ENCODE measurements at regions not wholly inside any gene's neighbourhood (a gene's known extent, or its start where the extent isn't known, plus 50 kb on each side); places are given as distances from the start of the nearest gene placed in this dataset.

DNA sequence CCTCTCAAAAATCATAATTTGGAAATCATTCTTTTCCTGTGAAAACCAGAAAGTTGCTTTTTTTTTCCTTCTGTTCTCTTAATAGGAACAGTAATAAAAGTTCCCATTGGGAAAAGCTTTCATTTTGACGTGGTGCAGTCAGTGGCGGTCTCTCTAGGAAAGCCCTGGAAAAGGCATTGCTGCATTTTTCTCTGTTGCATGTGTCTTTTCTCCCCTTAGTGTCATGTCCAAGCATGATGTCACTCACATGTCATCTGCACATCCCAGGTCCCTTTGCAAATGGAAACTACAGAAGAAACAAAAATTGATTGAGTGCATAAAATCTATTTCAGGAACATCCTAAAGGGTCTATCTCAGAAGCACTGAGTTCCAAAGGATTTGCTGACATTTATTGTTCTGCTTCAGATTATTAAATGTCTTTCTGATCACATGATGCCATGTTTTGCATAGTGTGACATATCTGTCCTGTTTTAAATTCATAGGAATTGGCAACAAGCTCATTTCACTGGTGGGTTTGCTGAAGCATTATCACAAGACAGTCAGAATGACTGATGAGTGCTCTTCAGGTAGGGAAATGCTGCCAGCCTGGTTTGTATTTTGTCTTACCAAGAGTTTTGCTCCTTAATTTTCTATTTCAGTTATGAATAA is 208.7 kb downstream of the SOX4 start:
- no peak overlapping the region for H3K4me3 ChIP-seq
- H3K4me1 ChIP-seq (ENCODE audit: control insufficient read depth in 5 of 5, insufficient read depth in 5 of 5, low read length in 5 of 5), result peaks cover 0 to 9% (median 0%) of the 10 kb centered on the region in 5 donors
- no peaks in the 10 kb centered on the region for H3K36me3 ChIP-seq (ENCODE audit: control insufficient read depth in 4 of 4, insufficient read depth in 4 of 4, low read length in 4 of 4)
- no peak for ATAC-seq (ENCODE audit: insufficient read depth, low FRiP score)
- no peak overlapping the region for H3K9ac ChIP-seq (ENCODE audit: insufficient read depth in 1 of 2, low read length in 2 of 2)
- TF ChIP-seq, protein P1, sequence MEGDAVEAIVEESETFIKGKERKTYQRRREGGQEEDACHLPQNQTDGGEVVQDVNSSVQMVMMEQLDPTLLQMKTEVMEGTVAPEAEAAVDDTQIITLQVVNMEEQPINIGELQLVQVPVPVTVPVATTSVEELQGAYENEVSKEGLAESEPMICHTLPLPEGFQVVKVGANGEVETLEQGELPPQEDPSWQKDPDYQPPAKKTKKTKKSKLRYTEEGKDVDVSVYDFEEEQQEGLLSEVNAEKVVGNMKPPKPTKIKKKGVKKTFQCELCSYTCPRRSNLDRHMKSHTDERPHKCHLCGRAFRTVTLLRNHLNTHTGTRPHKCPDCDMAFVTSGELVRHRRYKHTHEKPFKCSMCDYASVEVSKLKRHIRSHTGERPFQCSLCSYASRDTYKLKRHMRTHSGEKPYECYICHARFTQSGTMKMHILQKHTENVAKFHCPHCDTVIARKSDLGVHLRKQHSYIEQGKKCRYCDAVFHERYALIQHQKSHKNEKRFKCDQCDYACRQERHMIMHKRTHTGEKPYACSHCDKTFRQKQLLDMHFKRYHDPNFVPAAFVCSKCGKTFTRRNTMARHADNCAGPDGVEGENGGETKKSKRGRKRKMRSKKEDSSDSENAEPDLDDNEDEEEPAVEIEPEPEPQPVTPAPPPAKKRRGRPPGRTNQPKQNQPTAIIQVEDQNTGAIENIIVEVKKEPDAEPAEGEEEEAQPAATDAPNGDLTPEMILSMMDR (IDR thresholded peaks at IDR 0.05; ENCODE audit: control extremely low read depth, extremely low read depth), result no peak
- no peak for DNase-seq
- 84 to 90% methylated on average over 2 of the region's 2 CpGs for WGBS, 2 donors
- no peaks in the 10 kb centered on the region for H3K9me3 ChIP-seq (ENCODE audit: control insufficient read depth in 4 of 4, insufficient read depth in 3 of 4, low read length in 3 of 4)
- H3K27me3 ChIP-seq (ENCODE audit: control insufficient read depth in 3 of 3, insufficient read depth in 3 of 3, low read length in 2 of 3), result no peaks in the 10 kb centered on the region
- H3K27ac ChIP-seq (ENCODE audit: low read depth in 1 of 2, low read length in 1 of 2), result no peak overlapping the region

DNA sequence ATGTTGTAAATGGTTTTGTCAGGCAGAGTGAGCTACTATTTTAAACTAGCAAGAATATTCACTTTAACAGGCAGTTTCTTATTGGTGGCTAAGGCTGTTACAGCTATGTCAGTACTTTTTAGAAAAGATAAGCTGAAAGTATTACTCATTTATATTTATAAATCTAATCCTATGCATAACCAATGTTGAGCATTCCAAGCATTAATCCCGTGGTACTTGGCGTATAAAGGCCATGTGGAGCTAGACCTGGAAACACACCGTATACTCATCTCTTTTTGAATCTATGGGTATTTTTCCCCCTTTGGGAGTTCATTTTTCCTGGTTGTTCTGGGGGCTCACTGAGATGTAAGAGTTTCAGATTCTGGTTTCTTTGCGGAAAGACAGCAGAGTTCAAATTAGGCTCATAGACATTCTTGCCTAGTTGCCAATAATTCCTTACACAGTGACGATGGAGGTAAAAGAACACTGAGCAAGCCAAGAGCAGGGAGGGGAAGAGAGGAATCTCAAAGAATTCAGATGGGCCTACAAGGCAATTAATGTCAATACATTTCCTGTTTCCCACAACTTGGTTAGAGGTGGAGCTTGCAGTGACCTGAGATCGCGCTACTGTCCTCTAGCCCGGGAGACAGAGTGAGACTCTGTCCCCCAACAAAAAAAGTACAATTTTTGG is 211.5 kb downstream of the SOX4 start:
- Histone ChIP-seq H3K9me3 (ENCODE audit: control insufficient read depth in 4 of 4, insufficient read depth in 3 of 4, low read length in 3 of 4) (no peaks in the 10 kb centered on the region), H3K36me3 (ENCODE audit: control insufficient read depth in 4 of 4, insufficient read depth in 4 of 4, low read length in 4 of 4) (no peaks in the 10 kb centered on the region), H3K9ac (ENCODE audit: insufficient read depth in 1 of 2, low read length in 2 of 2) (no peak overlapping the region), H3K27me3 (ENCODE audit: control insufficient read depth in 3 of 3, insufficient read depth in 3 of 3, low read length in 2 of 3) (no peaks in the 10 kb centered on the region), H3K4me1 (ENCODE audit: control insufficient read depth in 5 of 5, insufficient read depth in 5 of 5, low read length in 5 of 5) (peaks cover 6 to 34% (median 14%) of the 10 kb centered on the region in 5 donors), H3K4me3 (no peak overlapping the region), H3K27ac (ENCODE audit: low read depth in 1 of 2, low read length in 1 of 2) (no peak overlapping the region)
- TF ChIP-seq, protein P1 (IDR thresholded peaks at IDR 0.05; ENCODE audit: control extremely low read depth, extremely low read depth), result no peak
- DNase-seq (peak in 1 of 3 donors; percentile 30), ATAC-seq (ENCODE audit: insufficient read depth, low FRiP score) (no peak)
- 81 to 88% methylated on average over 8 of the region's 8 CpGs for WGBS, 2 donors

DNA sequence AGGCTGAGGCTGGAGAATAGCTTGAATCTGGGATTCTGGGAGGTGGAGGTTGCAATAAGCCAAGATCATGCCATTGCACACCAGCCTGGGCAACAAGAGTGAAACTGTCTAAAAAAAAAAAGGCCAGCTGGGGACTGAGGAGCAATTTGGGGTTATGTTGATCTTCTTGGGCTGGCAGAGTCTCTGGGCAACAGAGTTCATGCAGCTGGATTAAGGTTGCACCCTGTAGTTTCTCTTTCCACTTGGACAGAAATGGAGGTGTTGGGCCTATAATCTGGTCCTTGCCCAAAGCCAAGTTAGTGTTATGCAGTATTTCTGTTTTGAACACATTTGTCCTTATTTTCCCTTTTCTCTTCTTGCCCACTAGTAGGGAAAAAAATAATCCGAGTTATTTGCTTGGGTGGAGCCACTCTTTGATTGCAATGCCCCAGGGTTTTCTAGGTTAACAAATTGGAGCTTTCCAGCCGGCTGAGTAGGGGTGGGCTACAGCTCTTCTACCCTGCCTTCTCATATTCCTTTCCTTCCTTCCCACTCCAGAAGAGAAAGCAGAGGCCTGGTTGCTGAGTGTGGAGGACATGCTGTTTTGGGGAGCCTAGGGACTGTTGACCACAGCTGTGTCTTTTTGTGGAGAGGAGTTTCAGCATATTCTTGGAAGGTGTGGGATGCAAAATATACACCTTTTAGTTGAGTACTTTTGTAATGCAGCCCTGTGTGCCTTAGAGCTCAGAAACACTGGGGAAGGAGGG is 213.9 kb downstream of the SOX4 start:
- no peak for ATAC-seq (ENCODE audit: insufficient read depth, low FRiP score)
- Histone ChIP-seq H3K27me3 (ENCODE audit: control insufficient read depth in 3 of 3, insufficient read depth in 3 of 3, low read length in 2 of 3) (no peaks in the 10 kb centered on the region), H3K4me3 (no peak overlapping the region), H3K9me3 (ENCODE audit: control insufficient read depth in 4 of 4, insufficient read depth in 3 of 4, low read length in 3 of 4) (no peaks in the 10 kb centered on the region), H3K4me1 (ENCODE audit: control insufficient read depth in 5 of 5, insufficient read depth in 5 of 5, low read length in 5 of 5) (peaks cover 6 to 30% (median 14%) of the 10 kb centered on the region in 5 donors), H3K36me3 (ENCODE audit: control insufficient read depth in 4 of 4, insufficient read depth in 4 of 4, low read length in 4 of 4) (no peaks in the 10 kb centered on the region), H3K9ac (ENCODE audit: insufficient read depth in 1 of 2, low read length in 2 of 2) (no peak overlapping the region), H3K27ac (ENCODE audit: low read depth in 1 of 2, low read length in 1 of 2) (peak overlapping the region in 1 of 2 donors; percentile 28)
- peak in 1 of 3 donors; percentile 28 for DNase-seq
- TF ChIP-seq, protein P1 (IDR thresholded peaks at IDR 0.05; ENCODE audit: control extremely low read depth, extremely low read depth), result no peak
- 73 to 81% methylated on average over 2 of the region's 2 CpGs for WGBS, 2 donors

Data from lung (tissue), 11 donors.